ENCODE measurements at regions not wholly inside any gene's neighbourhood (a gene's known extent, or its start where the extent isn't known, plus 50 kb on each side); places are given as distances from the start of the nearest gene placed in this dataset.

- Histone ChIP-seq H3K27ac (no peak overlapping the region), H3K9me3 (peaks cover 0 to under 1% (median 0%) of the 10 kb centered on the region in 4 donors), H3K27me3 (no peaks in the 10 kb centered on the region), H3K4me1 (no peaks in the 10 kb centered on the region), H3K36me3 (no peaks in the 10 kb centered on the region), H3K4me3 (no peak overlapping the region)
- no peak for TF ChIP-seq POLR2A (IDR thresholded peaks at IDR 0.05)
- TF ChIP-seq EP300 (IDR thresholded peaks at IDR 0.05): no peak
- no peak for TF ChIP-seq CTCF (IDR thresholded peaks at IDR 0.05)
- 84 to 93% methylated on average over 8 of the region's 8 CpGs for WGBS, 2 donors
- no peak for DNase-seq (ENCODE audit: low spot score in 2 of 2)
These were observed 143.8 kb upstream of the RGMA start for GRCh38 chr15:93232845-93233244.

GRCh38 chr15:93231994-93232393 is 143.0 kb upstream of the RGMA start:
- H3K36me3 ChIP-seq: no peaks in the 10 kb centered on the region
- 57 to 71% methylated on average over 6 of the region's 6 CpGs for WGBS, 2 donors
- H3K4me3 ChIP-seq: no peak overlapping the region
- DNase-seq (ENCODE audit: low spot score in 2 of 2): no peak
- no peaks in the 10 kb centered on the region for H3K4me1 ChIP-seq
- no peaks in the 10 kb centered on the region for H3K9me3 ChIP-seq
- H3K27me3 ChIP-seq: no peaks in the 10 kb centered on the region
- H3K27ac ChIP-seq: no peak overlapping the region
- TF ChIP-seq POLR2A (IDR thresholded peaks at IDR 0.05): no peak
- no peak for TF ChIP-seq EP300 (IDR thresholded peaks at IDR 0.05)
- no peak for TF ChIP-seq CTCF (IDR thresholded peaks at IDR 0.05)

- Histone ChIP-seq H3K4me3 (no peak overlapping the region), H3K27me3 (no peaks in the 10 kb centered on the region), H3K36me3 (no peaks in the 10 kb centered on the region), H3K4me1 (no peaks in the 10 kb centered on the region), H3K27ac (no peak overlapping the region), H3K9me3 (no peaks in the 10 kb centered on the region)
- no peak for DNase-seq (ENCODE audit: low spot score in 2 of 2)
- TF ChIP-seq EP300 (IDR thresholded peaks at IDR 0.05): no peak
- no peak for TF ChIP-seq CTCF (IDR thresholded peaks at IDR 0.05)
- no peak for TF ChIP-seq POLR2A (IDR thresholded peaks at IDR 0.05)
- WGBS, 2 donors: 48 to 66% methylated on average over 2 of the region's 2 CpGs
These were observed 142.4 kb upstream of the RGMA start for GRCh38 chr15:93231261-93231925.

- H3K9me3 ChIP-seq: no peaks in the 10 kb centered on the region
- 88 to 89% methylated on average over 3 of the region's 3 CpGs for WGBS, 2 donors
- no peak overlapping the region for H3K4me3 ChIP-seq
These were observed 139.5 kb upstream of the RGMA start for GRCh38 chr15:93228546-93228945.

More at GRCh38 chr15:93228546-93228945, 139.5 kb upstream of the RGMA start:
- Histone ChIP-seq H3K4me1 (no peaks in the 10 kb centered on the region), H3K27ac (no peak overlapping the region), H3K36me3 (no peaks in the 10 kb centered on the region), H3K27me3 (no peaks in the 10 kb centered on the region)
- TF ChIP-seq POLR2A (IDR thresholded peaks at IDR 0.05) (no peak), EP300 (IDR thresholded peaks at IDR 0.05) (no peak), CTCF (IDR thresholded peaks at IDR 0.05) (no peak)
- DNase-seq (ENCODE audit: low spot score in 2 of 2): no peak

Data from tibial nerve (tissue), 4 donors.